ENCODE measurements at regions not wholly inside any gene's neighbourhood (a gene's known extent, or its start where the extent isn't known, plus 50 kb on each side); places are given as distances from the start of the nearest gene placed in this dataset.
"Not testable (repeated sequence)": the region's sequence is repeated elsewhere in the genome, so short reads cannot be mapped to it uniquely, and the experiment has no call there.

- H3K27ac Mint-ChIP-seq; H3K36me3 Mint-ChIP-seq (ENCODE audit: low read depth); CTCF ChIA-PET; intact Hi-C loops (cut with micrococcal nuclease); H3K4me3 Mint-ChIP-seq; H3K4me1 Mint-ChIP-seq (ENCODE audit: low read depth); H3K27me3 Mint-ChIP-seq (ENCODE audit: low read depth); DNase-seq: not testable (repeated sequence)
- H3K9me3 Mint-ChIP-seq: peaks cover 12% of the 10 kb centered on the region
Observed at GRCh38 chr4:82301390-82301789, 72.4 kb downstream of the HNRNPD start.

- Mint-ChIP-seq H3K27me3 (ENCODE audit: low read depth) (no peaks in the 10 kb centered on the region), H3K9me3 (no peaks in the 10 kb centered on the region), H3K36me3 (ENCODE audit: low read depth) (no peaks in the 10 kb centered on the region), H3K4me3 (no peak overlapping the region), H3K27ac (no peak overlapping the region), H3K4me1 (ENCODE audit: low read depth) (peaks cover 6% of the 10 kb centered on the region)
- intact Hi-C loops (cut with micrococcal nuclease): no loop called here
- peak; percentile 21 for DNase-seq
- CTCF ChIA-PET: no interaction called here
Observed at GRCh38 chr4:82293304-82293703, 80.5 kb downstream of the HNRNPD start.

- Mint-ChIP-seq H3K27ac (no peak overlapping the region), H3K4me3 (no peak overlapping the region), H3K9me3 (no peaks in the 10 kb centered on the region), H3K36me3 (ENCODE audit: low read depth) (no peaks in the 10 kb centered on the region), H3K4me1 (ENCODE audit: low read depth) (peaks cover 12% of the 10 kb centered on the region), H3K27me3 (ENCODE audit: low read depth) (no peaks in the 10 kb centered on the region)
- CTCF ChIA-PET: interaction anchor here (0.5 to 1.5 kb wide), 3 partner anchors 11 to 666 kb away, joined by 4 to 5 read pairs (median 5); no protein-coding TSS in a partner anchor
- no peak for DNase-seq
- intact Hi-C loops (cut with micrococcal nuclease): loop anchor here (5.0 to 10.0 kb wide), 3 partner anchors 447 to 1197 kb away; partner anchors contain the start of genes ABRAXAS1 and LIN54
Observed at GRCh38 chr4:82287720-82288119, 86.1 kb downstream of the HNRNPD start.

- DNase-seq: peak; percentile 100
- no peaks in the 10 kb centered on the region for H3K27me3 Mint-ChIP-seq (ENCODE audit: low read depth)
- peak overlapping the region; percentile 73 for H3K4me3 Mint-ChIP-seq
- peaks cover 12% of the 10 kb centered on the region for H3K4me1 Mint-ChIP-seq (ENCODE audit: low read depth)
- no peaks in the 10 kb centered on the region for H3K36me3 Mint-ChIP-seq (ENCODE audit: low read depth)
- no peaks in the 10 kb centered on the region for H3K9me3 Mint-ChIP-seq
- intact Hi-C loops (cut with micrococcal nuclease): loop anchor here (1.0 to 10.0 kb wide), 11 partner anchors 61 to 1200 kb away; partner anchors contain the start of genes ABRAXAS1, LIN54 and RASGEF1B
- CTCF ChIA-PET: interaction anchor here (0.6 to 2.8 kb wide), 12 partner anchors 9 to 455 kb away, joined by 3 to 19 read pairs (median 4); no protein-coding TSS in a partner anchor
- no peak overlapping the region for H3K27ac Mint-ChIP-seq
Observed at GRCh38 chr4:82284858-82285805, 88.7 kb downstream of the HNRNPD start.

DNA sequence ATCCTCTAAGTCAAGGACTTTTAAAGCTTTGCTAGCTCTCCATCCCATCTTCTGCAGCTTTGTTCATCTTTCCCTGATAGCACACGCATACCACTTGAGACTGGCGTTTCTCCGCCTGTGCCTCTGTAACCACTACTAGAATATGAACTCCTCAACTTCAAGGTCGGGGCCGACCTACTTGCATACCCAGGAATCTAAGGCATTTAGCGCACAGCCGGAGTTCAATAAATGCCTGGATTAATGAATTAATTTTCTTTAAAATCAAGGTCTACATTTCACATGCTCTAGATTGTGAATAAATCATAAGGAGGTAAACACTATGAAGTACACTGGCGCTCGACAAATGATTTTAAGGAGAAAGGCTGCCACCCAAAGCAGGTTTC lies 89.3 kb downstream of the HNRNPD start:
- Mint-ChIP-seq H3K27me3 (ENCODE audit: low read depth) (no peaks in the 10 kb centered on the region), H3K36me3 (ENCODE audit: low read depth) (no peaks in the 10 kb centered on the region), H3K4me1 (ENCODE audit: low read depth) (peaks cover 12% of the 10 kb centered on the region), H3K4me3 (peak overlapping the region; percentile 73), H3K9me3 (no peaks in the 10 kb centered on the region), H3K27ac (no peak overlapping the region)
- intact Hi-C loops (cut with micrococcal nuclease): loop anchor here (2.0 to 10.0 kb wide), 4 partner anchors 76 to 1200 kb away; partner anchors contain the start of gene ABRAXAS1
- CTCF ChIA-PET: interaction anchor here (0.8 to 2.8 kb wide), 10 partner anchors 8 to 454 kb away, joined by 3 to 19 read pairs (median 4); no protein-coding TSS in a partner anchor
- no peak for DNase-seq

DNA sequence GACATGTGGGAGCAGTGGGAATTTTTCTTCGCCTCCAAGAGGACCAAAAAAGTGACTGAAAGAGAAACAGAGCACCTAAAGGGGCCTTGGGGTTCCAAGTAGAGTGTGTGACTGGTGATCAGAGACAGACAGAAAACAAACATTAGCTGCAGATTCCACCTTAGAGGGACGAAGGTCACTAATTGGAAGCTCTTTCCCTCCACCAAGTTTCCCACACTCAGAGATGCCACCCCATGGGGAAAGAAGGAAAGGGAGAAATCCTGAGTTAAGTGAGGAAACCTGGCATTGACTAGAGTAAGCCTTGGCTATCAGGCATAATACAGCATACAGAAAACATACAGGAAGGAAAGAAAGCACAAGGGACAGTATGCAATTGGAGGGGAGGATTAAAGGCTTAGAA lies 90.9 kb downstream of the HNRNPD start:
- H3K4me3 Mint-ChIP-seq: no peak overlapping the region
- H3K36me3 Mint-ChIP-seq (ENCODE audit: low read depth): no peaks in the 10 kb centered on the region
- H3K27ac Mint-ChIP-seq: no peak overlapping the region
- DNase-seq: no peak
- CTCF ChIA-PET: interaction anchor here (0.6 to 2.8 kb wide), 3 partner anchors 10 to 365 kb away, joined by 3 to 19 read pairs (median 3); no protein-coding TSS in a partner anchor
- H3K9me3 Mint-ChIP-seq: no peaks in the 10 kb centered on the region
- H3K4me1 Mint-ChIP-seq (ENCODE audit: low read depth): peaks cover 12% of the 10 kb centered on the region
- no peaks in the 10 kb centered on the region for H3K27me3 Mint-ChIP-seq (ENCODE audit: low read depth)
- intact Hi-C loops (cut with micrococcal nuclease): loop anchor here (5.0 to 10.0 kb wide), 3 partner anchors 452 to 1202 kb away; partner anchors contain the start of gene ABRAXAS1

DNA sequence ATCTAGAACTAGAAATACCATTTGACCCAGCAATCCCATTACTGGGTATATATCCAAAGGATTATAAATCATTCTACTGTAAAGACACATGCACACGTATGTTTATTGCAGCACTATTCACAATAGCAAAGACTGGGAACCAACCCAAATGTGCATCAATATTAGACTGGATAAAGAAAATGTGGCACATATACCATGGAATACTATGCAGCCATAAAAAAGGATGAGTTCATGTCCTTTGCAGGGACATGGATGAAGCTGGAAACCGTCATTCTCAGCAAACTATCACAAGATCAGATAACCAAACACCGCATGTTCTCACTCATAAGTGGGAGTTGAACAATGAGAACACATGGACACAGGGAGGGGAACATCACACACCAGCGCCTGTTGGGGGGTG lies 94.2 kb downstream of the HNRNPD start:
- H3K9me3 Mint-ChIP-seq; H3K4me3 Mint-ChIP-seq; intact Hi-C loops (cut with micrococcal nuclease); H3K27ac Mint-ChIP-seq; DNase-seq; H3K36me3 Mint-ChIP-seq (ENCODE audit: low read depth); CTCF ChIA-PET; H3K4me1 Mint-ChIP-seq (ENCODE audit: low read depth); H3K27me3 Mint-ChIP-seq (ENCODE audit: low read depth): not testable (repeated sequence)

GRCh38 chr4:82276332-82276640 lies 97.5 kb downstream of the HNRNPD start:
- Mint-ChIP-seq H3K9me3 (no peaks in the 10 kb centered on the region), H3K36me3 (ENCODE audit: low read depth) (no peaks in the 10 kb centered on the region), H3K27ac (no peak overlapping the region), H3K4me3 (no peak overlapping the region), H3K27me3 (ENCODE audit: low read depth) (no peaks in the 10 kb centered on the region), H3K4me1 (ENCODE audit: low read depth) (peaks cover 5% of the 10 kb centered on the region)
- CTCF ChIA-PET: interaction anchor here (1.0 to 2.0 kb wide), 2 partner anchors 9 to 11 kb away, joined by 4 to 8 read pairs; no protein-coding TSS in a partner anchor
- DNase-seq: no peak
- intact Hi-C loops (cut with micrococcal nuclease): no loop called here

DNA sequence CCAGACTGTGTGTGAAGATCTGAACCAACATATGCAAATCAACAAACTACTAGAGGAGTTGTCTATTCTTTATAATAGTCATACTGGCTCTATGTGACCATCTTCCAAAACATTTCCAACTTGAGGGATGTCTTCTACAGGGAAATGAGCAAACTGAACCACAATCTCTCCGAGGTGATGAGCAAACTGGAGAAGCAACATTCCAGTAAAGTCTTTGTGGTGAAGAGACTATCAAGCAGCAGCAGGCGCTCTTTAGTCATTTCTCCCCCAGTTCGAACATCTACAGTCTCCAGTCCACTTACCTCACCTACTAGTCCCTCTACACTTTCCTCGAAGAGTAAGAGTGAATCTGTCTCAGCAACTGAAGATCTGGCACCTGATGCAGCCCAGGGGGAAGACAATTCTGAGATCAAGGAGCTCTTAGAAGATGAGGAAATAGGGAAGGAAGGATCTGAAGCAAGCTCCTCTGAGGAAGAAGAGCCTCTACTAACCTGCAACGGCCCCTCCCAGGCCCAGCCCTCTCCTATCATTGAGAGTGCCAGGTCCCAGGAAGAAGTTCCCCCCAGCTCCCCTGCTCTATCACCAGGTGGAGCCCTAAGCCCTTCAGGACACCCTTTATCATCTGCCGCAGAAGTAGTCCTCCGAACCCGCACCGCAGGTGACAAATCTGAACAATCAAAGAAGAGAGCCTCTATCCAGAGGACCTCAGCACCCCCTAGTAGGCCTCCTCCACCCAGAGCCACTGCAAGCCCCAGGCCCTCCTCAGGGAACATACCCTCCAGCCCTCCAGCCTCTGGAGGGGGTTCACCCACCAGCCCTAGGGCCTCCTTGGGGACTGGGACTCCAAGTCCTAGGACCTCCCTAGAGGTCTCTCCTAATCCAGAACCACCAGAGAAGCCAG lies 98.1 kb downstream of the HNRNPD start:
- peak; percentile 18 for DNase-seq
- Mint-ChIP-seq H3K36me3 (ENCODE audit: low read depth) (no peaks in the 10 kb centered on the region), H3K27me3 (ENCODE audit: low read depth) (no peaks in the 10 kb centered on the region), H3K9me3 (no peaks in the 10 kb centered on the region), H3K4me3 (no peak overlapping the region), H3K27ac (no peak overlapping the region), H3K4me1 (ENCODE audit: low read depth) (peaks cover 7% of the 10 kb centered on the region)
- CTCF ChIA-PET: interaction anchor here (2.0 kb wide), 1 partner anchor 9 kb away, joined by 8 read pairs; no protein-coding TSS in a partner anchor
- intact Hi-C loops (cut with micrococcal nuclease): no loop called here

DNA sequence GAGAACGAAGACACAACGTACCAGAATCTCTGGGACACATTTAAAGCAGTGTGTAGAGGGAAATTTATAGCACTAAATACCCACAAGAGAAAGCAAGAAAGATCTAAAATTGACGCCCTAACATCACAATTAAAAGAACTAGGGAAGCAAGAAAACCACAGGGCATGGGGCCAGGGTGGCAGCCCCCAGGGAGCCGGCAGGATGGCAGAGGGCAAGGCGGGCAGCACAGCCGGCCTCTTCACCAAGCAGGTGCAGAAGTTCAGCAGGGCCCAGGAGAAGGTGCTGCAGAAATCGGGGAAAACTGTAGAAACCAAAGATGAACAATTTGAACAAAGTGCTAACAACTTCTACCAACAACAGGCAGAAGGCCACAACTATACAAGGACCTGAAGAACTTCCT lies 99.1 kb downstream of the HNRNPD start:
- H3K9me3 Mint-ChIP-seq; CTCF ChIA-PET; H3K27me3 Mint-ChIP-seq (ENCODE audit: low read depth); H3K27ac Mint-ChIP-seq; H3K4me1 Mint-ChIP-seq (ENCODE audit: low read depth); H3K36me3 Mint-ChIP-seq (ENCODE audit: low read depth); H3K4me3 Mint-ChIP-seq; intact Hi-C loops (cut with micrococcal nuclease); DNase-seq: not testable (repeated sequence)

- intact Hi-C loops (cut with micrococcal nuclease); H3K27me3 Mint-ChIP-seq (ENCODE audit: low read depth); H3K4me3 Mint-ChIP-seq; H3K9me3 Mint-ChIP-seq; DNase-seq; H3K36me3 Mint-ChIP-seq (ENCODE audit: low read depth); H3K27ac Mint-ChIP-seq: not testable (repeated sequence)
- CTCF ChIA-PET: interaction anchor here (1.2 kb wide), 1 partner anchor 10 kb away, joined by 3 read pairs; no protein-coding TSS in a partner anchor
- H3K4me1 Mint-ChIP-seq (ENCODE audit: low read depth): peaks cover 17% of the 10 kb centered on the region
Observed at GRCh38 chr4:82272523-82272922, 101.3 kb downstream of the HNRNPD start.

Measured in activated naive CD4-positive, alpha-beta T cell treated with anti-CD3 and anti-CD28 coated beads for 36 hours (primary cell).